ENCODE measurements at regions not wholly inside any gene's neighbourhood (a gene's known extent, or its start where the extent isn't known, plus 50 kb on each side); places are given as distances from the start of the nearest gene placed in this dataset.

DNA sequence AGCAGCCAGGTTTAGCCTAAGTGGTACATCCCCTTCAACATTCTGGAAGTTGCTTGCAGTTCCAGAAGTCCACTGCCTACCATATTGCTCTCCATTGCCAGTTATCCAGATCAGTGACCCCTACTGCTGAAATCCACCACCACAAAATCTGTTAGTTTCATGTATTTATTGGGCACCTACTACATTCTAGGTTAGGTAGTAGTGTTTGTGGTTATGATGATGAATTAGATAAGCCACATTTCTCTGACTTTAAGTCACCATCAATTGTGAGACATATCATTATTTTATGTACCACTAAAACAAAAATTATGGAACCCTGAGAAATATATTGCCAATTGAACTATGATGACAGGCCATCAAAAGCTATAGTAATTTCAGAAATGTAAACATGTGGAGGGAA is 139.5 kb upstream of the PKDCC start:
- no peak for TF ChIP-seq CTCF (conservative IDR thresholded peaks at IDR 0.05)
- no peak for TF ChIP-seq EZH2 (IDR thresholded peaks at IDR 0.05; ENCODE audit: low read depth)

Data from PC-9 (cell line).